ENCODE measurements at regions not wholly inside any gene's neighbourhood (a gene's known extent, or its start where the extent isn't known, plus 50 kb on each side); places are given as distances from the start of the nearest gene placed in this dataset.

- H3K4me1 ChIP-seq (ENCODE audit: insufficient read depth, low read length, poor library complexity, severe bottlenecking) = no peaks in the 10 kb centered on the region
- intact Hi-C loops (cut with micrococcal nuclease; ENCODE audit: unreplicated experiment) = no loop called here
- H3K36me3 ChIP-seq (ENCODE audit: insufficient read depth, low read length, poor library complexity, severe bottlenecking) = no peaks in the 10 kb centered on the region
- DNase-seq (ENCODE audit: low spot score) = no peak
- ChIA-PET CTCF (no interaction called here), POLR2A (ENCODE audit: low non-redundant PET) (no interaction called here)
- no peak overlapping the region for H3K4me3 ChIP-seq (ENCODE audit: low read depth, low read length, poor library complexity, severe bottlenecking)
- H3K9me3 ChIP-seq (ENCODE audit: low read depth, low read length, poor library complexity, severe bottlenecking) = peaks cover 10% of the 10 kb centered on the region
- H3K27ac ChIP-seq (ENCODE audit: low read depth, low read length, poor library complexity, severe bottlenecking) = no peak overlapping the region
- TF ChIP-seq EZH2 (IDR thresholded peaks at IDR 0.05; ENCODE audit: borderline replicate concordance, low read depth, low read length, poor library complexity, severe bottlenecking) = no peak
- no peak for TF ChIP-seq CTCF (conservative IDR thresholded peaks at IDR 0.05; ENCODE audit: low read depth, low read length)
- BruUV-seq (replicated peaks) = no TSS peak
- no peaks in the 10 kb centered on the region for H3K27me3 ChIP-seq (replicated peaks; ENCODE audit: insufficient read depth, low read depth, low read length, poor library complexity)
These were observed 255.9 kb downstream of the KCNC2 start for GRCh38 chr12:74953697-74954096.

- no peaks in the 10 kb centered on the region for H3K36me3 ChIP-seq (ENCODE audit: insufficient read depth, low read length, poor library complexity, severe bottlenecking)
- H3K9me3 ChIP-seq (ENCODE audit: low read depth, low read length, poor library complexity, severe bottlenecking) = peaks cover 10% of the 10 kb centered on the region
- no peaks in the 10 kb centered on the region for H3K4me1 ChIP-seq (ENCODE audit: insufficient read depth, low read length, poor library complexity, severe bottlenecking)
- TF ChIP-seq EZH2 (IDR thresholded peaks at IDR 0.05; ENCODE audit: borderline replicate concordance, low read depth, low read length, poor library complexity, severe bottlenecking) (no peak), CTCF (conservative IDR thresholded peaks at IDR 0.05; ENCODE audit: low read depth, low read length) (no peak)
- POLR2A ChIA-PET (ENCODE audit: low non-redundant PET) = no interaction called here
- no peak overlapping the region for H3K27ac ChIP-seq (ENCODE audit: low read depth, low read length, poor library complexity, severe bottlenecking)
- intact Hi-C loops (cut with micrococcal nuclease; ENCODE audit: unreplicated experiment) = no loop called here
- BruUV-seq (replicated peaks) = no TSS peak
- H3K27me3 ChIP-seq (replicated peaks; ENCODE audit: insufficient read depth, low read depth, low read length, poor library complexity) = no peaks in the 10 kb centered on the region
- no peak overlapping the region for H3K4me3 ChIP-seq (ENCODE audit: low read depth, low read length, poor library complexity, severe bottlenecking)
- DNase-seq (ENCODE audit: low spot score) = no peak
- CTCF ChIA-PET = no interaction called here
These were observed 252.4 kb downstream of the KCNC2 start for GRCh38 chr12:74957231-74957630.

DNA sequence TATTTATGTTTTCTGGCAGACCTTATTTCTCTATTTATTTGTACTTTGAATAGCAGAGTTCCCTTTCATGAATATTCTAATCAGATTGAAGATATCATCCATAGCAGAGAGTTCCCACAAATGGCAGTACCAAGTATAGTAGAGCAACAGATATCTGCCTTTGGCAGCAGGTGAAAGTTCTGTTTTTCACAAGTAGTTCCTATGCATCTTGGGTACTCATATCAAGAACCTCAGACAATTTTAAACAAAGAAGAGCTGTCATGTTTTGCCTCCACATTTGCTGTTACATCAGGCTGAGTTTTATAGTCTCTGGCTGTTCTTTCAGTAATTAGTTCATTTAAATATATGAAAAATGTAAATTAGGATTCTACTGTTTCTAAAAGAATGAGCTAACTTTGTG, 252.0 kb downstream of the KCNC2 start:
- TF ChIP-seq CTCF (conservative IDR thresholded peaks at IDR 0.05; ENCODE audit: low read depth, low read length) (no peak), EZH2 (IDR thresholded peaks at IDR 0.05; ENCODE audit: borderline replicate concordance, low read depth, low read length, poor library complexity, severe bottlenecking) (no peak)
- Histone ChIP-seq H3K9me3 (ENCODE audit: low read depth, low read length, poor library complexity, severe bottlenecking) (peaks cover 10% of the 10 kb centered on the region), H3K36me3 (ENCODE audit: insufficient read depth, low read length, poor library complexity, severe bottlenecking) (no peaks in the 10 kb centered on the region), H3K27ac (ENCODE audit: low read depth, low read length, poor library complexity, severe bottlenecking) (no peak overlapping the region), H3K27me3 (replicated peaks; ENCODE audit: insufficient read depth, low read depth, low read length, poor library complexity) (no peaks in the 10 kb centered on the region), H3K4me1 (ENCODE audit: insufficient read depth, low read length, poor library complexity, severe bottlenecking) (no peaks in the 10 kb centered on the region), H3K4me3 (ENCODE audit: low read depth, low read length, poor library complexity, severe bottlenecking) (no peak overlapping the region)
- DNase-seq (ENCODE audit: low spot score) = no peak
- CTCF ChIA-PET = no interaction called here
- no TSS peak for BruUV-seq (replicated peaks)
- POLR2A ChIA-PET (ENCODE audit: low non-redundant PET) = no interaction called here
- intact Hi-C loops (cut with micrococcal nuclease; ENCODE audit: unreplicated experiment) = no loop called here

All from A673 (cell line).